HG02763 (cell line): ENCODE measurements at regions not wholly inside any gene's neighbourhood (a gene's known extent, or its start where the extent isn't known, plus 50 kb on each side); places are given as distances from the start of the nearest gene placed in this dataset.
"Not testable (repeated sequence)": the region's sequence is repeated elsewhere in the genome, so short reads cannot be mapped to it uniquely, and the experiment has no call there.

Experiments used
- ATAC-seq: cut with Tn5 transposase; IDR thresholded peaks from one replicate; pipeline ENCODE4 v1.9.1; 2021; ENCODE audit warnings: mild to moderate bottlenecking, moderate library complexity; ENCODE audit not compliant: unreplicated experiment

DNA sequence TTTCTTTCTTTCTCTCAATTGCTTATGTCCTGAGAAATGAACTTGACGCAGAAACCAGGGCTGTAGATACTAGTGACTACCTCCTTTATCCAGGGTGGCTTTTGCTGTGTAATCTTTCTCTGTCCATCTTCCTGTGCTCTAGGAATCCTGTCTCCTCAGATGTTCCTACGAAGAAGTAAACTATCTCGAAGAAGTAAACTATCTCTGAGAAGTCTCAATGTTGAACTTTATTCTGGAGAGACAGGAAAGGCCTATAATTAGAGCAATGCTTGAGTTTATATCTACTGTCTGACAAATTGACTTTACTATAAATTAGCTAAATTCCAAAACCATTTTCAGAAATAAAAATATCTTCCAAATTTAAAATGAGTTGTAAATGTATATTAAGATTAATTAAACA is 541.5 kb upstream of the DPP6 start:
- no peak for ATAC-seq

DNA sequence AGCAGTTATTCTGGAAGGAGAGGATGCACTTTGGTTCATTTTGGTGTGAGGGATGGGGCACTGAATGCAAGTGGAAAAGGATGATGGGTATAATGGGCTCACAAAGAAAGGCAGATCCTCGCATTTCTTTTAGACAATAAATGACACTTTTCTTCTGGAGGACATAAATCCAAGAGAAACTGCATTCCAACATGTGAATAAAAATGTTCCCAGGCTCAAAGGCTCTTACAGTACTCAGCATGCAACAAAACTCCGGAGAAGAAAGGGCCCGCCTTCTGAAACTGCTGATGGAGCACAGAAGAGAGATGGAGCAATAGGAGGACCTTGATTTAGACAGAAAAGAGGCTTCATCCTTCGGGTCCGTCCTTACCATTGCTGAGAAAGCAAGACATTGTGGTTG is 538.2 kb upstream of the DPP6 start:
- no peak for ATAC-seq

DNA sequence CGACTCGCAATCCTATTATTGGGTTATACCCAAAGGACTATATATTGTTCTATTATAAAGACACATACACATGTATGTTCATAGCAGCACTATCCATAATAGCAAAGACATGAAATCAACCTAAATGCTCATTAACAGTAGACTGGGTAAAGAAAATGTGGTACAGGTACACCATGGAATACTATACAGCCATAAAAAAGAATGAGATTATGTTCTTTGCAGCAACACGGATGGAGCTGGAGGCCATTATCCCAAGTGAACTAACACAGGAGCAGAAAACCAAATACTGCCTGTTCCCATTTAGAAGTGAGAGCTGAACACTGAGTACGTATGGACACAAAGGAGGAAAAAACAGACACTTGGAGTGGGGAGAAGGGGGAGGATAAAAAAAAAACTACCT is 536.8 kb upstream of the DPP6 start:
- no peak for ATAC-seq

DNA sequence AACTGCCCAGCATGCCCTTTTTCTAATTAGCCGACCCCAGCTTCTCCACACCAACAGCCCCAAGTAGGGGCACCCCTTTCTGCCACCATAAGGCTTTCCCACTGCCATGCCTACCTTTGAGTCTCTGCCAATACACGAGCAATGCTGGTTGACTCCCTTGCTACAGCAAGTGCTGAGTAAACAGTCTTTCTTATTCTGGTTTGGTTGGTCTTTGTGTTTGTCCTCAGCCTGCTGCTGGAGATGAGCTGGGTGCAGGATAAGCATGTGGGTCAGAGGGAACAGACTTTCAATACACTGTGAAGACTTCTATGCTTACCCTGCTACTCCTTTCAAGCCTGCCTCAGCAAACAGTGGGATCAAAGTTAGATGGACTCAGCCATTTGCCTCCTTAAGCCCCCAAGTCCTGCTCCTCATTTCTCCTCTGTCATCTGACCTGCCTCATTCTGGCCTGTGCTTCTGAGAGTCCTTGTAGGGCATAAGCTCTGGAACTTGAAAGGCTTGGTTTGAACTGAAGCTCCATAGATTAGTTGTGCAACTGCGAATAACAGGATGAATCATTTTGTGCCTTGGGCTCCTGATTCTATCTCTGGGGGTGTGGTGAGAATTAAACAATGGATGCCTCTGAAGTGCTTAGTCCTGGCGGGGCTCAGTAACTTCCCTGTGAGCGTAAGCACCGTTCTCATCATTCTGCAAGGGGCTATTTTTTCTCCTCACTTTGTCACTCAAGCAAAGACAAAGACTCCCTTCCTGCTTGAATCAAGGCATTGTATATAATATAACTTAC is 533.8 kb upstream of the DPP6 start:
- ATAC-seq, result no peak

DNA sequence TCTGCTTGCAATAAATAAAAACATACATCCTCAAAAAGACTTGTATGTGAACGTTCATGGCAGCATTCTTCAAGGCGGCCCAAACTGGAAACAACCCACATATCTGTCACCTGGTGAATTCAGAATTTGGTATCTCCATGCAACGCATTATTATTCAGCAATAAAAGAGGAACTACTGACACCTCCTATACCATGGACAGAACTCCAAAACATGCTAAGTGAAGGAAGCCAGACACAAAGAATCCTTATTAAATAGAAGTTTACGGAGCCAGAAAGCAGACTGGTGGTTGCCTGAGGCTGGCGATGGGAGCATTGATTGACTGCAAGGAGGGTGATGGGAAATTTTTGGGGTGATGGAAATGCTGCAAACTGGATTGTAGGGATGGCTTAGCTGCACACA is 530.8 kb upstream of the DPP6 start:
- ATAC-seq, result no peak

DNA sequence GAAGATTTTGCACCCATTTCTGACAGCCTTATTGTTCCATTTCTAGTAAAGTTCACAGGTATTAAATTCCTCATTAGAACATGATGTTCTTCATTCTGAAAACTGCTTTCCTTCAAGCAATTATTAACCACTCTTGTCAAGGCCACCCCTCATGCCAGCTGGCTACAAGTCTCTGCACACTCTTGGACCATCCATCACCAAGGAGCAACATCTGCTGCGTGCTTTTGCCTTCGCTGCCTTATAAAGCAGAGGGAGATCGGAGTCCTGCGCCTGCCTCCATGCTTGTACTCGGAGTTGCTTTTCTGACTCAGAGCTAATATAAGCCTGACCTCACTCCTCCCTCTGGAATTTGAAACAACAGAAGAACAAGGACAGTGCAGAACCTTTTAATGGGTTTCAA is 529.9 kb upstream of the DPP6 start:
- ATAC-seq, result no peak

DNA sequence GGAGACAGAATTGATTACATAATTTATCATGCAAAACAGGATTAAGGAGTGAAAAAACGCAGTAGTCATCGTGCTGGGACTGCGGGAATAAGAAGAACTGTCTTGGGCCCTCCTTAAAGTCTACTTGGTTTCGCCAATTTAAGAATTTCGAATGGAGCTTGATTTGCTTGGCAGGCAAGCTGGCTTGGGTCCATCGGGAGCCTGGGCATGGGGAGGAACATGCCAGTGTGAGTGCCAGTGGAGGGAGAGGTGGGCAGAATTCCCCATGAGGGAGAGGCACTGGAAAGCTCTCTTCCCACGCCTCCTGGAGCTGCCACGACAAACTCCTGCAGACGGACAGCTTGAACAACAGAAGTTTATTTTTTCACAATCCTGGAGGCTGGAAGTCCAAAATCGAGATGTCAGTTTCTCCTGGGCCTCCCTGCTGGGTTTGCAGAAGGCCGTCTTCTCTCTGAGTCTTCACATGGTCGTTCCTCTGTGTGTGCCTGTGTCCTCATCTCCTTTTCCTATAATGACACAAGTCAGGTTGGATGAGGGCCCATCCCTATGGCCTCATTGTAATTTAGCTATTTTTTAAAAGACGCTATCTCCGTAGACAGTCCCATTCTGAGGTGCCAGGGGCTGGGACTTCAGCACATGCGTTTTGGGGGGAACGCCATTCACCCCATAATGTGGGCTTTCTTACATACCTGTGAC is 528.7 kb upstream of the DPP6 start:
- no peak for ATAC-seq

DNA sequence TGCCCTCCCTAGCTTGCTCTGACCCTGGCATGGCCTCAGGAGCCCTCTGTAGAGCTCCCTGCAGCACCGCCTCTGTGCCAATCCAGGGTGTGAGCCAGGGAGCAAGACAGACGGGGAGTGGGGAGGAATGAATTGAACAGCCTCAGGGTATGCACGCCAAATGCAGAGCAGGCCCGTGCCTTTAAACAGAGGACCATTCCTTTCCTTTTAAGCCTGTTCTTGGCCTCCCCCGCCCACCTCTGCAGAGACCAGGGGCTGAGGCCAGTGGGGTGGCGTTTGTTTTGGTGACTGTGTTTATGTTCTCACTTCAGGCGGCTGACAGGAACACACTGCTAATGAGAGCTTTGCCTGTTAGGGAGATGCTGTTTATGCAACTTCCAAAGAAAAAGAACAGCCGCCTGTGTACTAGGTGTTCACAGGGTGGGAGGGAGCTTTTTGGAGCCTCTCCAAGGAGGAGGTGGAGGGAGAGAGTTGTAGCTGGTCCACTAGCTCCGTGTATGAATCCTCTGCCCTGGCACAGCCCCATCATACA is 528.1 kb upstream of the DPP6 start:
- ATAC-seq, result no peak

DNA sequence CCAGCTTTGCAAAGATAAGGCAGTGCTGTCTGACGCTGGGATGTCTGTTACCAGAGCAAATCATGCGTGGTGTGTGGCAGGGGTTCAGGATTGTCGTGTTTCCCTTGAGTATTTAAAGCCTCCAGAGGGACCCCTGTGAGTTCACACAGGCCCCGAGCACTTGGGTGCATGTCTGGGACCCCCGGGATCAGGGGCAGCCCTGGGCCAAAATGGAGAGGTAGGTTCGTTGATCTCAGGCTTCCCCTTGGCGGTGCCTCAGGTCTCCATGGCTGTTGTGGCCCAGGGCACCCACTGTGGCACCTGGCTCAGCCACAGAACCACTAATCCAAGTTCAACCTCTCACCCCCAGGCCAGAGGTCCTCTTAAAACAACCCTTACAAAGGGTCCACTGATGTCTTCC is 523.1 kb upstream of the DPP6 start:
- no peak for ATAC-seq

DNA sequence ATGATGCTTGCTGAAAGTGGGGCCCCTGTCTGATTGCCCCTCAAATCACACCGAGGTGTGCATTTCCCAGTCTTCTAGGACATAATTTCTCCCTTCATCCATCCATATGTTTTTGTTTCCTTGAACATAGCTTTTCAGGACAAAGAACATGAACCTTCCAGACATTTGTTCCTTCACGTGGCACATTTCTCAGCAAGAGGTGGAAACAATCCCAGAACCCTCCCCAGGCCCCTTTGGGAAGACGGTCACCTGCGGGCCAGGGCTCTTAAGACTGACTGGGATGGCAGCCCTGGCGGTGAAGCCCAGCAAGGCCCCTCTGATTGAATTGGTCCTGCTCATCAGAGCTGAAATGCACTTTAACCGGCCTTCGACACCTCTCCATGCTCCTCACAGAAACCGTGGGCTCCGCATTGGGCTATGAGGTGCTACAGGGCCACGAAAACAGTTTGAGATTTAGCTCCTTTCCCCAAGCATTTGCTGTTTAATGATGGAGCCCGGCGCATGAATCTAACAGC is 522.5 kb upstream of the DPP6 start:
- no peak for ATAC-seq

DNA sequence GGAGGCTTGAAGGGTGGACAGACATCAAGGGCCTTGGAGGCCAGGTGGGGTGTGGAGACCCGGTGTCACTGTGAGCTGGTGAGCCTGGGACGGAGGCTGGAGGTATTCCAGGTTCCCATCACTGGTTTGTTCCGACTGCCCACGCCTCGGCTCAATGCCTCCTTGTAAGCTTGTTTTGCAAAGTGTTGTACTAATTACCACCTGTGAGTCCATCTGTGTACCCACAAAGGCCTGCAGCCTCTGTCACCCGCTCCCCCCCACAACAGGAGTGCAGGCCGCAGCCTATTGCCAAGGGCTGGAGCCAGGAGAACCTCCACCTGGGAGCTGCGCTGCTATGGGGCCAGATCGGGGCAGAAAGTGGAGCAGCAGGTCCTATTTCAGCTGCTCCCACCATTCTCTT is 521.8 kb upstream of the DPP6 start:
- ATAC-seq, result no peak

DNA sequence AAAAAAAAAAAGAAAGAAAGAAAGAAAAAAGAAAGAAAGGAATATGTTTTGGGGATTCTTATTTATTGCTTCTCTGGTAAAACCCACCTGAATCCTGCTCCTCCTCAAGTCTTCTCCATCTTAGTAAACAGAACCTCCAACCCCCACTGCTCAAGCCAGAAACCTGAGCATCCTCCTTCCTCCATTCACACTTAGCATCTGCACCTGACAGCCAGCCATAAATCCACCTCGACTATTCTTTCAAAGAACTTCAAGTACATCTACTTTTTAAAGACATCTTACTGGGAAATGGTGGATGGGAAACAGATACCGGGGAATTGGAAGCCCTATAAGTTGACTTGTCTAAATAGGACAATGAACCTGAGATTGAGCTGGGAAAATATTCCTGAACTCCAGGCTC is 519.9 kb upstream of the DPP6 start:
- ATAC-seq, result no peak

DNA sequence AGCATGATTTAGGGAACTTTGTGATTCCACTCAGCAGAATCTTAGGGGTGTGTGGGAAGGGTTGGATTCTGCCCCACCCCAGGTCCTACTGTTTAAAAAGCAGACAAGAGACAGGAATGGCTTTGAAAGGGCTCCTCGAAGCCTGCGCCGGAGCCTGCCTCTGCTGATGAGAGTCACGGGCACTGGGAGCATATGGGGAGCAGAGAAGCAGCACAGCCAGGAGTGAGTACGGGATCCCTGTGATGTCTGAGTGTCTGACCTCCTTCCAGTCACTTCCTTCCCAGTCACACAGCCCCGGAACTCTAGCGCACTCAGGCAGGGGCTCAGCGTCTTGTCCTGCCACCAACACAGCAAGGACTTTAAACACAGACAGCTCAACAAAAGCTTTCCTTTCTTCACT is 514.9 kb upstream of the DPP6 start:
- ATAC-seq, result no peak

DNA sequence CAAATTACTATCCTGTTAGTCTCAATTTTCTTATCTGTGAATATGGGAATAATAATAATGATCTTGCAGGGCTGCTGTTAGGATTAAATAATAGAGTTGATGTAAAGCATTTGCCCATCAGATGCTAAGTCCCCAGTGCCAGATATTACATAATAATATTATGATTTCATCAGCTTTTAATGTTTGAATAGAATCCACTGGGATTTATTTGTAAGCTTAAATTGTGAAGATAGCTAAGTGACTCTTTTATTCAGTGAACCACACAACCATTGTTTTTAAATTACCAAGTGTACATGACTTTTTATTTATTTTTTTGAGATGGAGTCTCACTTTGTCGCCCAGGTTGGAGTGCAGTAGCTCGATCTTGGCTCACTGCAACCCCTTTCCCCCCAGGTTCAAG is 510.3 kb upstream of the DPP6 start:
- no peak for ATAC-seq

DNA sequence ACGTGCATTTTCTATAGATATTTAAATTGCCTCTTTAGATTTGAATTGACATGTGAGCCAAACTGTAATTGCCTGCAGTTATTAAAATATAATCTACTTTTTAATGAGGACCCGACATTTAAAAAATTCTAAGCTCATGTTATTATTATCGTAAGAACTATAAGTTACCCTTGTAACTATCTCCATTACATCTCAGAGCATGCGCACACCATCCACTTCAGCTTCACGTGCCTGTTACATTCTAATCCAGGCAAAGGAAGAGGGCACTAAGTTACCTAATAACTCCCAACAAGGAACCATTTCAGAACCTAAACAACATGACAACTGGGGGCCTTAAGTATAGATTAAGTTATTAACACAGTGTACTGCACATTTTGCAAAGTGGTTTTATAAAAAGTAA is 509.0 kb upstream of the DPP6 start:
- ATAC-seq, result no peak

DNA sequence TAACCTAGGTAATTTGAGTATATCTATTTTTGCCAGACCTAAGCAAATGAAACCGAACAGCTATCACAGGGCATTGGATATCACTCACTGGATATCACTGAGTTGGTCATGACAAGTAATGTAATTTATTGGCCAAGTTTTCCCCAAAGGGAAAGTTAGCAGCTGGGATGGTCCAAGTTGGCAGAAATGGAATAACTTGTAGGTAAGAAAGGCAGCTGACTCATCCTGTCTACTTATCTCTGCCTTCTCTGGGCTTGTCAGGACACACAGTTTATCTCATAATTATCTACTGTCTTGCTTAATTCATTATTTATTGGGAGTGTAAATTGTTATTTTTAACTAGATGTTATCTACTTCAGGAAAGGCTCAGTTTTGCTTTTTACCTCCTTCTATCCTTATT is 502.0 kb upstream of the DPP6 start:
- ATAC-seq, result no peak

DNA sequence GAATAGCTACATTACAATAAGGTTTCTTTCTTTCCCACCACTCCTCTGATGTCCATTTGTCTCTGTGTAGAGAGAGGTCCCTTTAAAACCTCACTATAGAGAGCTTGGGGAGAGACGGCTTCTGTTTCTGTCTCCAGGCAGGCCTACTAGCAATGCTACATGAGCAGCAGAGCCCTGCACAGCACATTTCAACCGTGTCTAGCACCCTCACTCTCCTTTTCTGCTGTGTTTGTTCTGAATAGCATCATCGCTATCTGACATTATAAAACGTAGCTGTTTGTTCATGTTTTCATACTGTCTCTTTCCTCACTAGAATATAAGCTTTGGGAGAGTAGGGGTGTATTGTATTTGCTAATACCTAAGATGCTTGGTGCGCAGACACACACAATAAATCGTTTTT is 487.8 kb upstream of the DPP6 start:
- ATAC-seq, result no peak

DNA sequence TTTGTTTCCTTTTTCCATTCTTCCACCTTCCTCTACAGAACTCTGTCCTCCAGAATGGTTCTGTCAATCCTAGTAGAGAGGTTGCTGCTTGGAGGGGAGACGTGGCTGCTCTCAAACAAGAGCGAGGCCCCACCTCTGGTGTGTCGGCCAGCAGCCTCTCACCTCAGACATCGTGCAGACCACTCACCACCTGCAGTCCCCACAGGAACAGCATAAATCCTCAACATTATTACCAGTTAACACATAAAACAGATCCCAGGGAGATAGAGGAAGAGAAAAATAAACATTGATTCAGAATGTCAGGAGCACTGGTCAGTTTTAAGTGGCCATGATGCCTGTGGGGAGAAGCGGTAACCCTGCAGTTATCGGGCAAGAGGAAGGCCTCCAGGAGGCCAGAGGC is 485.9 kb upstream of the DPP6 start:
- ATAC-seq, result no peak

DNA sequence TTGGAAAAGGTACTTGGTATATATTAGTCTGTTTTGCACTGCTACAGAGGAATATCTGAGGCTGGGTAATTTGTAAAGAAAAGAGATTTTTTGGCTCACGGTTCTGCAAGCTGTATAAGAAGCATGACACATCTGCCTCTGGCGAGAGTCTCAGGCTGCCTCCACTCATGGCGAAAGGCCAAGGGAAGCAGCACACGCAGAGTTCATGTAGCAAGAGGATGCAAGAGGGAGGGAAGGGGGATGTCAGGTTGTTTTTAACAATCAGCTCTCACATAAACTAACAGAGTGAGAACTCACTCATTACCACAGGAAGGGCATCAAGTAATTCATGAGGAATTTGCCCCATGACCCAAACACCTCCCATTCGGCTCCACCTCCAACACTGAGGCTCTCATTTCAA is 484.8 kb upstream of the DPP6 start:
- no peak for ATAC-seq

DNA sequence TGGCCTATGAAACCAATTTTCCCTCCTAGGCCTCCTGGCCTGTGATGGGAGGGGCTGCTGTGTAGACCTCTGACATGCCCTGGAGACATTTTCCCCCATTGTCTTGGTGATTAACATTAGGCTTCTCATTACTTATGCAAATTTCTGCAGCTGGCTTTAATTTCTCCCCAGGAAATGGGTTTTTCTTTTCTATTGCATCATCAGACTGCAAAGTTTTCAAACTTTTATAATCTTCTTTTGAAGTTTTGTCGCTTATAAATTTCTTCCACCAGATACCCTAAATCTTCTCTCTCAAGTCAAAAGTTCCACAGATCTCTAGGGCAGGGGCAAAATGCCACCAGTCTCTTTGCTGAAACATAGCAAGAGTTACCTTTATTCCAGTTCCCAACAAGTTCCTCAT is 482.7 kb upstream of the DPP6 start:
- not testable (repeated sequence) for ATAC-seq

DNA sequence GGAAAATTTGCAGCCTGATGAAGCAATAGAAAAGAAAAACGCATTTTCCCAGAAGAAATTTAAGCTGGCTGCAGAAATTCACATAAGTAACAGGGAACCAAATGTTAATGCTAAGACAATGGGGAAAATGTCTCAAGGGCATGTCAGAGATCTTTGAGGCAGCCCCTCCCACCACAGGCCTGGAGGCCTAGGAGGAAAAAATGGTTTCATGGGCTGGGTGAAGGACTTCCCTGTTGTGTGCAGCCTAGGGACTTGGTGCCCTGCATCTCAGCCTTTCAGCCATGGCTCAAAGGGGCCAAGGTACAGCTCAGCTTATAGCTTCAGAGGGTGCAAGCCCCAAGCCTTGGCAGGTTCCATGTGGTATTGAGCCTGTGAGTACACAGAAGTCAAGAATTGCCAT is 476.1 kb upstream of the DPP6 start:
- no peak for ATAC-seq

DNA sequence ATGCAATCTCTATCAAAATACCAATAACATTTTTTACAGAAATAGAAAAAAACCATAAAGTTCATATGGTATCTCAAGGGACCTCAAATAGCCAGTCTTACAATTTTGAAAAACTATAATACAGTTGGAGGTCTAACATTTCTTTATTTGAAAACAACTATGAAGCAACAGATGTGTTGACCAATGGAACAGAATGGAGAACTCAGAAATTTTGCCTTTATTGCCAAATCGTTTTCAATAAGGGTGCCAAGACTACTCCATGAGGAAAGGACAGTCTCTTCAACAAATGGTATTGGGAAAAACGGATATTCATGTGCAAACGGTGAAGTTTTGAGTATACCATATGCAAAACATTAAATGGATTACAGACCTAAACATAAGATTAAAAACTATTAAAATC is 470.8 kb upstream of the DPP6 start:
- no peak for ATAC-seq
